Nephron progenitor cell (in vitro differentiated cells): ENCODE measurements at regions not wholly inside any gene's neighbourhood (a gene's known extent, or its start where the extent isn't known, plus 50 kb on each side); places are given as distances from the start of the nearest gene placed in this dataset.
A peak's percentile ranks its signal among the peaks of the same experiment; 100 is the strongest.

Source experiments
- DNase-seq: peaks from one replicate; pipeline ENCODE4 v3.0.0; 2021
- H3K27ac Mint-ChIP-seq: 2 replicates; pipeline ENCODE4 v1.8.0; 2021; ENCODE audit warnings: mild to moderate bottlenecking, moderate library complexity, mixed read lengths
- H3K27me3 Mint-ChIP-seq: 2 replicates; pipeline ENCODE4 v1.8.0; 2021; ENCODE audit warnings: mild to moderate bottlenecking, low read depth, mixed read lengths; ENCODE audit not compliant: poor library complexity
- H3K36me3 Mint-ChIP-seq: 2 replicates; pipeline ENCODE4 v1.8.0; 2021; ENCODE audit warnings: low read depth, mixed read lengths
- H3K4me1 Mint-ChIP-seq: 2 replicates; pipeline ENCODE4 v1.8.0; 2021; ENCODE audit warnings: mixed read lengths
- H3K4me3 Mint-ChIP-seq: 2 replicates; pipeline ENCODE4 v1.8.0; 2021; ENCODE audit warnings: mild to moderate bottlenecking, moderate library complexity, mixed read lengths
- H3K9me3 Mint-ChIP-seq: 2 replicates; pipeline ENCODE4 v1.8.0; 2021; ENCODE audit warnings: mild to moderate bottlenecking, moderate library complexity, mixed read lengths
- CTCF ChIP-seq: fragments of 200-600 bp; sonication (generic); IDR thresholded peaks from 2 replicates; pipeline ENCODE4 v1.5.0; 2021; ENCODE audit warnings: antibody characterized with exemption

GRCh38 chr12:4045786-4046494, 172.7 kb upstream of the PARP11 start:
- peaks cover 6% of the 10 kb centered on the region for H3K36me3 Mint-ChIP-seq
- TF ChIP-seq CTCF: no peak
- peaks cover 3% of the 10 kb centered on the region for H3K27me3 Mint-ChIP-seq
- H3K4me1 Mint-ChIP-seq: peaks cover 60% of the 10 kb centered on the region
- DNase-seq: no peak
- peak overlapping the region; percentile 93 for H3K27ac Mint-ChIP-seq
- peak overlapping the region; percentile 39 for H3K4me3 Mint-ChIP-seq
- H3K9me3 Mint-ChIP-seq: peaks cover 15% of the 10 kb centered on the region

GRCh38 chr12:4044736-4045730, 171.8 kb upstream of the PARP11 start:
- H3K9me3 Mint-ChIP-seq: peaks cover 15% of the 10 kb centered on the region
- H3K27ac Mint-ChIP-seq: peak overlapping the region; percentile 93
- no peak for DNase-seq
- H3K4me3 Mint-ChIP-seq: no peak overlapping the region
- H3K36me3 Mint-ChIP-seq: peaks cover 6% of the 10 kb centered on the region
- TF ChIP-seq CTCF: no peak
- peaks cover 65% of the 10 kb centered on the region for H3K4me1 Mint-ChIP-seq
- peaks cover 3% of the 10 kb centered on the region for H3K27me3 Mint-ChIP-seq

- Mint-ChIP-seq H3K27ac (no peak overlapping the region), H3K9me3 (peaks cover 15% of the 10 kb centered on the region), H3K27me3 (peaks cover 3% of the 10 kb centered on the region), H3K36me3 (peaks cover 6% of the 10 kb centered on the region), H3K4me3 (no peak overlapping the region), H3K4me1 (peaks cover 74% of the 10 kb centered on the region)
- DNase-seq: no peak
- TF ChIP-seq CTCF: no peak
These were observed 170.9 kb upstream of the PARP11 start for GRCh38 chr12:4044101-4044500.

GRCh38 chr12:4041187-4041885, 168.1 kb upstream of the PARP11 start:
- no peak overlapping the region for H3K4me3 Mint-ChIP-seq
- peaks cover 6% of the 10 kb centered on the region for H3K36me3 Mint-ChIP-seq
- H3K27me3 Mint-ChIP-seq: peaks cover 3% of the 10 kb centered on the region

GRCh38 chr12:4039931-4040330, 166.7 kb upstream of the PARP11 start:
- no peak for TF ChIP-seq CTCF
- Mint-ChIP-seq H3K27me3 (peaks cover 3% of the 10 kb centered on the region), H3K4me3 (no peak overlapping the region)

More at GRCh38 chr12:4041187-4041885, 168.1 kb upstream of the PARP11 start:
- peaks cover 15% of the 10 kb centered on the region for H3K9me3 Mint-ChIP-seq
- TF ChIP-seq CTCF: no peak
- DNase-seq: no peak
- peaks cover 69% of the 10 kb centered on the region for H3K4me1 Mint-ChIP-seq
- no peak overlapping the region for H3K27ac Mint-ChIP-seq

More at GRCh38 chr12:4039931-4040330, 166.7 kb upstream of the PARP11 start:
- H3K9me3 Mint-ChIP-seq: peaks cover 15% of the 10 kb centered on the region
- no peak overlapping the region for H3K27ac Mint-ChIP-seq
- no peak for DNase-seq
- peaks cover 6% of the 10 kb centered on the region for H3K36me3 Mint-ChIP-seq
- peaks cover 66% of the 10 kb centered on the region for H3K4me1 Mint-ChIP-seq
